Vagina (tissue), 2 donors: ENCODE measurements at regions not wholly inside any gene's neighbourhood (a gene's known extent, or its start where the extent isn't known, plus 50 kb on each side); places are given as distances from the start of the nearest gene placed in this dataset.

Experiments
- POLR2A ChIP-seq, 2 donors: fragments of 450-650 bp; IDR thresholded peaks; one replicate each; pipeline ENCODE4 v1.6.1; 2017; ENCODE audit warnings: antibody characterized with exemption in 2 of 2, mild to moderate bottlenecking in 2 of 2, moderate library complexity in 2 of 2
- TF ChIP-seq, protein P1 (sequence below), 3 experiments: fragments of 450-650 bp in 2 of 3; fragments of 200-600 bp in 1 of 3; sonication (generic) in 1 of 3; IDR thresholded peaks; one replicate each; pipeline ENCODE4 v1.5.1; 2017 to 2019; ENCODE audit warnings: antibody characterized with exemption in 3 of 3, mild to moderate bottlenecking in 2 of 3, moderate library complexity in 2 of 3

DNA sequence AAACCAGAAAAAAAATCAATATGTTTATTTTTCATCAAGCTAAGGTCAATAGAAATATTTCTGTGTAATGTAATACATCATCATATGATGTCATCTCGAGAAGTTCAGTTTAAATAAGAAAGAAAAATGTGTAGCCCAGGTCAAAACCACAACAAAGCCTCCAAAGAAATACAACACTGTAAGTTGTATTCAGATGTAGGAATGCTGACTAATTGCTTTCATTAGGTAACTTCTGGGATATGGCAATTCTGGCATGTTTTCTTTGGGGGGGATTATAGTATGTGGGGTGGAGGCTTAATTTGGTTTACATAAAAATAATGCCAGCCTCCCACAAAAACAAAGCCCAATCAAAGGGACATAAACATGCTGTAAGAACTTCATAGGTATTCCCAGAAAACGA lies 881.8 kb upstream of the CITED2 start:
- TF ChIP-seq, protein P1, sequence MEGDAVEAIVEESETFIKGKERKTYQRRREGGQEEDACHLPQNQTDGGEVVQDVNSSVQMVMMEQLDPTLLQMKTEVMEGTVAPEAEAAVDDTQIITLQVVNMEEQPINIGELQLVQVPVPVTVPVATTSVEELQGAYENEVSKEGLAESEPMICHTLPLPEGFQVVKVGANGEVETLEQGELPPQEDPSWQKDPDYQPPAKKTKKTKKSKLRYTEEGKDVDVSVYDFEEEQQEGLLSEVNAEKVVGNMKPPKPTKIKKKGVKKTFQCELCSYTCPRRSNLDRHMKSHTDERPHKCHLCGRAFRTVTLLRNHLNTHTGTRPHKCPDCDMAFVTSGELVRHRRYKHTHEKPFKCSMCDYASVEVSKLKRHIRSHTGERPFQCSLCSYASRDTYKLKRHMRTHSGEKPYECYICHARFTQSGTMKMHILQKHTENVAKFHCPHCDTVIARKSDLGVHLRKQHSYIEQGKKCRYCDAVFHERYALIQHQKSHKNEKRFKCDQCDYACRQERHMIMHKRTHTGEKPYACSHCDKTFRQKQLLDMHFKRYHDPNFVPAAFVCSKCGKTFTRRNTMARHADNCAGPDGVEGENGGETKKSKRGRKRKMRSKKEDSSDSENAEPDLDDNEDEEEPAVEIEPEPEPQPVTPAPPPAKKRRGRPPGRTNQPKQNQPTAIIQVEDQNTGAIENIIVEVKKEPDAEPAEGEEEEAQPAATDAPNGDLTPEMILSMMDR (IDR thresholded peaks at IDR 0.05), result no peak
- no peak for TF ChIP-seq POLR2A (IDR thresholded peaks at IDR 0.05)
